ENCODE measurements at regions not wholly inside any gene's neighbourhood (a gene's known extent, or its start where the extent isn't known, plus 50 kb on each side); places are given as distances from the start of the nearest gene placed in this dataset.

DNA sequence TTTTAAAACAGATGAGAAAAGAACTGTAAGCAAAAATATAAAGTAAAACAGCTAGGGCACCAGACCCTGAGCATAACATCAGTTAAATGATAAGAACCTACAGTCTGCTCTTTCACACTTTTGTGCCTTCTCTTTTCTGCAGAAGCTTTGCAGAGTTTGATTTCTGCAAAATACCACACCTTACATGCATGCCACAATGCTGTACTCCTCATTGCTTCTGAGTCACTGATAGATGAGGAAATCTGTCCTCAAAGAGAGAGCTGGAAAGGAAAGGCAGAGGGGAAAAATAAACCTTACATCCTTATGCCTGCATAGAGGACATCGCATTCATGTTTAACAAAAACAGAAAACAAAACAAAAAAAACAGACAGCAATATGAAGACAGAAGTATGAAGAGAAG, 142.9 kb downstream of the ATPSCKMT start:
- no peak for TF ChIP-seq POLR2A (IDR thresholded peaks at IDR 0.05)
- TF ChIP-seq, protein P1, sequence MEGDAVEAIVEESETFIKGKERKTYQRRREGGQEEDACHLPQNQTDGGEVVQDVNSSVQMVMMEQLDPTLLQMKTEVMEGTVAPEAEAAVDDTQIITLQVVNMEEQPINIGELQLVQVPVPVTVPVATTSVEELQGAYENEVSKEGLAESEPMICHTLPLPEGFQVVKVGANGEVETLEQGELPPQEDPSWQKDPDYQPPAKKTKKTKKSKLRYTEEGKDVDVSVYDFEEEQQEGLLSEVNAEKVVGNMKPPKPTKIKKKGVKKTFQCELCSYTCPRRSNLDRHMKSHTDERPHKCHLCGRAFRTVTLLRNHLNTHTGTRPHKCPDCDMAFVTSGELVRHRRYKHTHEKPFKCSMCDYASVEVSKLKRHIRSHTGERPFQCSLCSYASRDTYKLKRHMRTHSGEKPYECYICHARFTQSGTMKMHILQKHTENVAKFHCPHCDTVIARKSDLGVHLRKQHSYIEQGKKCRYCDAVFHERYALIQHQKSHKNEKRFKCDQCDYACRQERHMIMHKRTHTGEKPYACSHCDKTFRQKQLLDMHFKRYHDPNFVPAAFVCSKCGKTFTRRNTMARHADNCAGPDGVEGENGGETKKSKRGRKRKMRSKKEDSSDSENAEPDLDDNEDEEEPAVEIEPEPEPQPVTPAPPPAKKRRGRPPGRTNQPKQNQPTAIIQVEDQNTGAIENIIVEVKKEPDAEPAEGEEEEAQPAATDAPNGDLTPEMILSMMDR (IDR thresholded peaks at IDR 0.05 in 8 of 11, conservative IDR thresholded peaks at IDR 0.05 in 3 of 11) = no peak
- TF ChIP-seq POLR2AphosphoS5 (IDR thresholded peaks at IDR 0.05) = no peak
